T-helper 1 cell (primary cell): ENCODE measurements at regions not wholly inside any gene's neighbourhood (a gene's known extent, or its start where the extent isn't known, plus 50 kb on each side); places are given as distances from the start of the nearest gene placed in this dataset.

Experiments used
- DNase-seq, 5 donors: peaks; one replicate each; pipeline ENCODE4 v3.0.0-alpha.2; 2012 to 2020

- DNase-seq, result no peak
Measured at GRCh38 chr16:52101246-52101645, 445.7 kb downstream of the TOX3 start.

- no peak for DNase-seq
Measured at GRCh38 chr16:52099382-52099781, 447.6 kb downstream of the TOX3 start.

- no peak for DNase-seq
Measured at GRCh38 chr16:52095471-52095870, 451.5 kb downstream of the TOX3 start.

GRCh38 chr16:52092126-52092525 lies 454.8 kb downstream of the TOX3 start:
- DNase-seq, result no peak

GRCh38 chr16:52090080-52090479 lies 456.9 kb downstream of the TOX3 start:
- DNase-seq, result no peak

GRCh38 chr16:52089476-52089875 lies 457.5 kb downstream of the TOX3 start:
- DNase-seq, result no peak

- no peak for DNase-seq
Measured at GRCh38 chr16:52086901-52087300, 460.0 kb downstream of the TOX3 start.

GRCh38 chr16:52078716-52079655 lies 468.0 kb downstream of the TOX3 start:
- DNase-seq, result no peak

GRCh38 chr16:52077607-52078006 lies 469.3 kb downstream of the TOX3 start:
- DNase-seq, result no peak

GRCh38 chr16:52076801-52077201 lies 470.1 kb downstream of the TOX3 start:
- no peak for DNase-seq

- DNase-seq, result no peak
Measured at GRCh38 chr16:52076332-52076731, 470.6 kb downstream of the TOX3 start.

GRCh38 chr16:52074133-52074532 lies 472.8 kb downstream of the TOX3 start:
- no peak for DNase-seq

GRCh38 chr16:52073024-52073423 lies 473.9 kb downstream of the TOX3 start:
- no peak for DNase-seq

- DNase-seq, result no peak
Measured at GRCh38 chr16:52071101-52071500, 475.8 kb downstream of the TOX3 start.

- DNase-seq, result no peak
Measured at GRCh38 chr16:52070341-52071057, 476.4 kb downstream of the TOX3 start.

GRCh38 chr16:52069866-52070265 lies 477.1 kb downstream of the TOX3 start:
- DNase-seq, result no peak

- no peak for DNase-seq
Measured at GRCh38 chr16:52068447-52069074, 478.4 kb downstream of the TOX3 start.

- no peak for DNase-seq
Measured at GRCh38 chr16:52066962-52067361, 480.0 kb downstream of the TOX3 start.

- DNase-seq, result no peak
Measured at GRCh38 chr16:52056259-52056658, 490.7 kb downstream of the TOX3 start.

GRCh38 chr16:52055381-52055780 lies 491.6 kb downstream of the TOX3 start:
- no peak for DNase-seq

- no peak for DNase-seq
Measured at GRCh38 chr16:52054326-52054725, 492.6 kb downstream of the TOX3 start.

GRCh38 chr16:52052818-52053217 lies 494.1 kb downstream of the TOX3 start:
- DNase-seq, result no peak

- DNase-seq, result no peak
Measured at GRCh38 chr16:52051414-52052172, 495.4 kb downstream of the TOX3 start.
